T-helper 2 cell treated with Interferon-gamma antibody and Interleukin-4, amounts not matched to agents 100 ng/mL and 5 ng/mL, for 36 hours (primary cell): ENCODE measurements at regions not wholly inside any gene's neighbourhood (a gene's known extent, or its start where the extent isn't known, plus 50 kb on each side); places are given as distances from the start of the nearest gene placed in this dataset.
"Not testable (repeated sequence)": the region's sequence is repeated elsewhere in the genome, so short reads cannot be mapped to it uniquely, and the experiment has no call there.

ENCODE experiments used
- intact Hi-C: fragments of 100-400 bp; cut with micrococcal nuclease; formaldehyde crosslinking; loops from one replicate; pipeline ENCODE4 v1.15.1; 2023

GRCh38 chr3:118116991-118117390 lies 917.7 kb downstream of the IGSF11 start:
- intact Hi-C loops: no loop called here

- intact Hi-C loops: no loop called here
Measured at GRCh38 chr3:118126751-118127150, 907.9 kb downstream of the IGSF11 start.

GRCh38 chr3:118127992-118128391 lies 906.7 kb downstream of the IGSF11 start:
- intact Hi-C loops: no loop called here

- intact Hi-C loops: no loop called here
Measured at GRCh38 chr3:118128886-118129285, 905.8 kb downstream of the IGSF11 start.

- intact Hi-C loops: no loop called here
Measured at GRCh38 chr3:118137778-118138177, 896.9 kb downstream of the IGSF11 start.

GRCh38 chr3:118144919-118145318 lies 889.7 kb downstream of the IGSF11 start:
- intact Hi-C loops: no loop called here

- intact Hi-C loops: no loop called here
Measured at GRCh38 chr3:118146658-118147375, 887.8 kb downstream of the IGSF11 start.

- intact Hi-C loops: no loop called here
Measured at GRCh38 chr3:118151164-118151563, 883.5 kb downstream of the IGSF11 start.

- intact Hi-C loops: not testable (repeated sequence)
Measured at GRCh38 chr3:118162627-118163588, 871.7 kb downstream of the IGSF11 start.

GRCh38 chr3:118165413-118165812 lies 869.2 kb downstream of the IGSF11 start:
- intact Hi-C loops: no loop called here

- intact Hi-C loops: no loop called here
Measured at GRCh38 chr3:118167571-118167970, 867.1 kb downstream of the IGSF11 start.

GRCh38 chr3:118168175-118168574 lies 866.5 kb downstream of the IGSF11 start:
- intact Hi-C loops: no loop called here

GRCh38 chr3:118171236-118171852 lies 863.3 kb downstream of the IGSF11 start:
- intact Hi-C loops: no loop called here

GRCh38 chr3:118180853-118181252 lies 853.8 kb downstream of the IGSF11 start:
- intact Hi-C loops: no loop called here

GRCh38 chr3:118181274-118181673 lies 853.4 kb downstream of the IGSF11 start:
- intact Hi-C loops: no loop called here

GRCh38 chr3:118186051-118186450 lies 848.6 kb downstream of the IGSF11 start:
- intact Hi-C loops: no loop called here

- intact Hi-C loops: no loop called here
Measured at GRCh38 chr3:118187221-118187620, 847.4 kb downstream of the IGSF11 start.

GRCh38 chr3:118196183-118196582 lies 838.5 kb downstream of the IGSF11 start:
- intact Hi-C loops: no loop called here

GRCh38 chr3:118199044-118199443 lies 835.6 kb downstream of the IGSF11 start:
- intact Hi-C loops: no loop called here

- intact Hi-C loops: no loop called here
Measured at GRCh38 chr3:118204052-118204656, 830.5 kb downstream of the IGSF11 start.

GRCh38 chr3:118207271-118207670 lies 827.4 kb downstream of the IGSF11 start:
- intact Hi-C loops: no loop called here

- intact Hi-C loops: no loop called here
Measured at GRCh38 chr3:118208642-118209041, 826.0 kb downstream of the IGSF11 start.
